ENCODE measurements at regions not wholly inside any gene's neighbourhood (a gene's known extent, or its start where the extent isn't known, plus 50 kb on each side); places are given as distances from the start of the nearest gene placed in this dataset.

- TF ChIP-seq CTCF (IDR thresholded peaks at IDR 0.05) (no peak), EZH2 (IDR thresholded peaks at IDR 0.05; ENCODE audit: borderline replicate concordance, insufficient read depth, low read depth, low read length, poor library complexity, severe bottlenecking) (no peak)
These were observed 383.6 kb upstream of the TPK1 start for GRCh38 chr7:145219461-145219860.
